Endothelial cell of umbilical vein (primary cell): ENCODE measurements at regions not wholly inside any gene's neighbourhood (a gene's known extent, or its start where the extent isn't known, plus 50 kb on each side); places are given as distances from the start of the nearest gene placed in this dataset.

Experiments
- EZH2 ChIP-seq: IDR thresholded peaks from 2 replicates; pipeline ENCODE4 v1.6.1; 2012; ENCODE audit warnings: borderline replicate concordance, low read depth, mild to moderate bottlenecking, moderate library complexity, low read length, inconsistent platforms; ENCODE audit not compliant: severe bottlenecking
- FOS ChIP-seq: IDR thresholded peaks from 2 replicates; pipeline ENCODE4 v1.6.1; 2011; ENCODE audit warnings: mild to moderate bottlenecking, low read length, moderate library complexity, borderline replicate concordance; ENCODE audit not compliant: insufficient read depth
- GATA2 ChIP-seq: IDR thresholded peaks from 2 replicates; pipeline ENCODE4 v1.7.0; 2011; ENCODE audit warnings: low read depth, mild to moderate bottlenecking, moderate library complexity, mixed read lengths, low read length; ENCODE audit not compliant: insufficient read length, insufficient read depth
- MYC ChIP-seq: IDR thresholded peaks from one replicate; pipeline ENCODE4 v1.6.1; 2011; ENCODE audit warnings: mild to moderate bottlenecking, low read depth, low read length
- POLR2A ChIP-seq: IDR thresholded peaks from 2 replicates; pipeline ENCODE4 v1.6.1; 2012; ENCODE audit warnings: low read depth, mild to moderate bottlenecking, control low read depth, low read length
- POLR2AphosphoS5 ChIP-seq: IDR thresholded peaks from 2 replicates; pipeline ENCODE4 v1.6.1; 2012; ENCODE audit warnings: low read depth, mild to moderate bottlenecking, control low read depth, low read length, moderate library complexity; ENCODE audit not compliant: insufficient read depth
- TF ChIP-seq, protein P1 (sequence below), 2 donors: IDR thresholded peaks; 1 replicate in 1 of 2; 2 replicates in 1 of 2; pipeline ENCODE4 v1.5.1; 2011; ENCODE audit warnings: low read length in 2 of 2, mild to moderate bottlenecking in 2 of 2, moderate library complexity in 2 of 2, control low read depth in 1 of 2, inconsistent platforms in 1 of 2, low read depth in 1 of 2; ENCODE audit not compliant: insufficient read depth in 1 of 2; ENCODE audit errors: extremely low read depth in 1 of 2

DNA sequence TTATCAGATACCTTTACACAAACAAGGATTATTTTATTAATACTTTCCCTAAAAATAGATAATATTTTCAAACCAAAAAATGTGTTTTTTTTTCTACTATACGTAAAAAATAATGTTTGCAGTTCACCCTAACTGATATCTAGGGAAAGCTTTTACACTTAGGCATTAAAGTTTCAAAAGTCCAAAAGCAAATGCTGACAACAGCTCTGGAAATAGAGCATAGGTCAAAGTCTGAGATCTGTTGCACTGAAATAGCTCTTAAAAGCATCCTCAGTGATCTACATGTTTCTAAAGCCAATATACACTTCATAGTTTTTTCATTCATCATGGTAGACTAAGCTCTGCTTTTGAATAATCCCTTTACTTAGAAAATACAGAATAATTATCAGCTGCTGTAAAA lies 222.8 kb downstream of the TRAM1L1 start:
- TF ChIP-seq, protein P1, sequence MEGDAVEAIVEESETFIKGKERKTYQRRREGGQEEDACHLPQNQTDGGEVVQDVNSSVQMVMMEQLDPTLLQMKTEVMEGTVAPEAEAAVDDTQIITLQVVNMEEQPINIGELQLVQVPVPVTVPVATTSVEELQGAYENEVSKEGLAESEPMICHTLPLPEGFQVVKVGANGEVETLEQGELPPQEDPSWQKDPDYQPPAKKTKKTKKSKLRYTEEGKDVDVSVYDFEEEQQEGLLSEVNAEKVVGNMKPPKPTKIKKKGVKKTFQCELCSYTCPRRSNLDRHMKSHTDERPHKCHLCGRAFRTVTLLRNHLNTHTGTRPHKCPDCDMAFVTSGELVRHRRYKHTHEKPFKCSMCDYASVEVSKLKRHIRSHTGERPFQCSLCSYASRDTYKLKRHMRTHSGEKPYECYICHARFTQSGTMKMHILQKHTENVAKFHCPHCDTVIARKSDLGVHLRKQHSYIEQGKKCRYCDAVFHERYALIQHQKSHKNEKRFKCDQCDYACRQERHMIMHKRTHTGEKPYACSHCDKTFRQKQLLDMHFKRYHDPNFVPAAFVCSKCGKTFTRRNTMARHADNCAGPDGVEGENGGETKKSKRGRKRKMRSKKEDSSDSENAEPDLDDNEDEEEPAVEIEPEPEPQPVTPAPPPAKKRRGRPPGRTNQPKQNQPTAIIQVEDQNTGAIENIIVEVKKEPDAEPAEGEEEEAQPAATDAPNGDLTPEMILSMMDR (IDR thresholded peaks at IDR 0.05; ENCODE audit: extremely low read depth in 1 of 2, insufficient read depth in 1 of 2, low read depth in 1 of 2, low read length in 2 of 2) = no peak
- no peak for TF ChIP-seq FOS
- no peak for TF ChIP-seq POLR2AphosphoS5
- no peak for TF ChIP-seq POLR2A
- TF ChIP-seq EZH2 = no peak
- TF ChIP-seq MYC = no peak
- TF ChIP-seq GATA2 = no peak
